HepG2 (cell line): ENCODE measurements at regions not wholly inside any gene's neighbourhood (a gene's known extent, or its start where the extent isn't known, plus 50 kb on each side); places are given as distances from the start of the nearest gene placed in this dataset.
"Not testable (repeated sequence)": the region's sequence is repeated elsewhere in the genome, so short reads cannot be mapped to it uniquely, and the experiment has no call there.

Experiments
- ATAC-seq: fragments of 200-7000 bp; cut with Tn5 transposase; 3 replicates; pipeline ENCODE4 v1.9.1; 2020; ENCODE audit warnings: mild to moderate bottlenecking, moderate library complexity
- BruUV-seq: library from RNA; stranded (reverse); fragments of 400-500 nt; replicated peaks from 2 replicates; lab custom pipeline; 2021; lab: Mats Ljungman, UMichigan
- CTCF ChIA-PET: fragments of 300-600 bp; formaldehyde crosslinking; extraction: SDS; loops from one replicate; lab custom pipeline; 2021; ENCODE audit warnings: low total read pairs, inconsistent platforms, low intra/inter-chr PET ratio; lab: Yijun Ruan, JAX
- POLR2A ChIA-PET: fragments of 350-600 bp; sonication (Branson Sonifier 250); formaldehyde crosslinking; loops from one replicate; lab custom pipeline; 2020; ENCODE audit warnings: antibody characterized with exemption, inconsistent platforms; lab: Yijun Ruan, JAX
- DNase-seq: peaks from one replicate; pipeline ENCODE4 v3.0.0-alpha.2; 2015; ENCODE audit warnings: low spot score
- FAIRE-seq: peaks from 3 replicates; lab custom pipeline; 2011; peaks lifted over from hg19 to GRCh38; lab: Jason Lieb, UNC
- H2AFZ ChIP-seq: one replicate; pipeline ENCODE4 v1.6.1; 2011; ENCODE audit warnings: low read length, inconsistent platforms
- H3K27ac ChIP-seq: fragments of 300-600 bp; 3 replicates; pipeline ENCODE4 v1.8.0; 2011; ENCODE audit warnings: mixed run types, mild to moderate bottlenecking, mixed read lengths, low read length, inconsistent platforms; ENCODE audit not compliant: insufficient read depth; ENCODE audit errors: extremely low read length
- H3K27me3 ChIP-seq, 2 experiments: fragments of 200-600 bp in 1 of 2; 2 replicates in 1 of 2; 3 replicates in 1 of 2; pipeline versions ENCODE4 v1.6.0 to v1.8.0; 2011; ENCODE audit warnings: low read length in 2 of 2, mild to moderate bottlenecking in 2 of 2, moderate library complexity in 2 of 2, inconsistent platforms in 1 of 2; ENCODE audit not compliant: insufficient read depth in 2 of 2, control insufficient read depth in 1 of 2
- H3K36me3 ChIP-seq, 2 experiments: fragments of 200-600 bp in 1 of 2; replicated peaks in 1 of 2; 2 replicates in 1 of 2; 3 replicates in 1 of 2; pipeline versions ENCODE4 v1.5.1 to v1.8.0; 2011; ENCODE audit warnings: low read length in 2 of 2, inconsistent platforms in 1 of 2; ENCODE audit not compliant: insufficient read depth in 2 of 2, control insufficient read depth in 1 of 2
- H3K4me1 ChIP-seq: 2 replicates; pipeline ENCODE4 v1.5.1; 2012; ENCODE audit warnings: low read length, inconsistent platforms; ENCODE audit not compliant: insufficient read depth
- H3K4me2 ChIP-seq: 2 replicates; pipeline ENCODE4 v1.6.0; 2011; ENCODE audit warnings: low read depth, low read length, inconsistent platforms
- H3K4me3 ChIP-seq, 3 experiments: fragments of 200-600 bp in 1 of 3; sonication (generic), shearing (Covaris generic) in 1 of 3; replicated peaks in 1 of 3; 2 replicates each; pipeline ENCODE4 v1.5.1; 2011 to 2016; ENCODE audit warnings: low read length in 3 of 3, inconsistent platforms in 2 of 3, low read depth in 2 of 3, mild to moderate bottlenecking in 2 of 3, control low read depth in 1 of 3, mixed read lengths in 1 of 3; ENCODE audit not compliant: insufficient read depth in 1 of 3
- H3K79me2 ChIP-seq: one replicate; pipeline ENCODE4 v1.6.1; 2011; ENCODE audit warnings: low read length, inconsistent platforms; ENCODE audit not compliant: insufficient read depth
- H3K9ac ChIP-seq: 2 replicates; pipeline ENCODE4 v1.6.0; 2011; ENCODE audit warnings: mild to moderate bottlenecking, low read depth, low read length, inconsistent platforms; ENCODE audit not compliant: insufficient read depth
- H3K9me3 ChIP-seq: 2 replicates; pipeline ENCODE4 v1.5.1; 2012; ENCODE audit warnings: mild to moderate bottlenecking, low read length
- H4K20me1 ChIP-seq: 2 replicates; pipeline ENCODE4 v1.6.0; 2011; ENCODE audit warnings: inconsistent platforms, mild to moderate bottlenecking, low read length, moderate library complexity; ENCODE audit not compliant: insufficient read depth
- RERE ChIP-seq: IDR thresholded peaks from 2 replicates; pipeline ENCODE4 v1.6.1; 2016; ENCODE audit warnings: low read depth, missing genetic modification reagents, missing compliant biosample characterization
- ZNF672 ChIP-seq: sonication (generic); formaldehyde crosslinking; IDR thresholded peaks from 2 replicates; pipeline ENCODE4 v1.8.1; 2022; ENCODE audit warnings: missing genetic modification reagents
- WGBS: methylation state at CpG from one replicate; pipeline ENCODE4 v1.1.6; 2017; ENCODE audit warnings: low lambda C conversion rate; 5-methylcytosine and 5-hydroxymethylcytosine counted together
- in situ Hi-C: cut with HindIII; loops from 2 replicates; pipeline ENCODE4 v1.10.0; 2017; ENCODE audit warnings: low pct_unique_long_range_greater_than_20kb; ENCODE audit not compliant: extremely low pct_ligation_motif_present
- intact Hi-C: fragments of 100-400 bp; cut with micrococcal nuclease; formaldehyde crosslinking; loops from one replicate; pipeline ENCODE4 v1.10.0; 2022; ENCODE audit not compliant: unreplicated experiment

- no peak for TF ChIP-seq RERE (CRISPR knock-in tag)
- no peak for TF ChIP-seq ZNF672 (CRISPR knock-in tag)
Observed at GRCh38 chr9:6142799-6143454, 72.7 kb upstream of the IL33 start (continued).

DNA sequence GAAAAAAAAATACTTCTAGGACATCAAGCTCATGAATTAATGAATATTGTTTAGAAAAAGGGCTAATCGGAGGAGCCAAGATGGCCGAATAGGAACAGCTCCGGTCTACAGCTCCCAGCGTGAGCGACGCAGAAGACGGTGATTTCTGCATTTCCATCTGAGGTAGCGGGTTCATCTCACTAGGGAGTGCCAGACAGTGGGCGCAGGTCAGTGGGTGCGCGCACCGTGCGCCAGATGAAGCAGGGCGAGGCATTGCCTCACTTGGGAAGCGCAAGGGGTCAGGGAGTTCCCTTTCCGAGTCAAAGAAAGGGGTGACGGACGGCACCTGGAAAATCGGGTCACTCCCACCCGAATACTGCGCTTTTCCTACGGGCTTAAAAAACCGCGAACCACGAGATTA lies 79.8 kb upstream of the IL33 start:
- H3K27me3 ChIP-seq, CTCF ChIA-PET, ATAC-seq, FAIRE-seq, H3K79me2 ChIP-seq, H3K9me3 ChIP-seq, H3K4me1 ChIP-seq, H3K4me3 ChIP-seq, H3K27ac ChIP-seq, POLR2A ChIA-PET, in situ Hi-C loops, H2AFZ ChIP-seq, H4K20me1 ChIP-seq, BruUV-seq, H3K9ac ChIP-seq, DNase-seq, H3K36me3 ChIP-seq, H3K4me2 ChIP-seq, intact Hi-C loops: not testable (repeated sequence)
- 85% methylated on average over 16 of the region's 25 CpGs for WGBS
